ENCODE measurements at regions not wholly inside any gene's neighbourhood (a gene's known extent, or its start where the extent isn't known, plus 50 kb on each side); places are given as distances from the start of the nearest gene placed in this dataset.

DNA sequence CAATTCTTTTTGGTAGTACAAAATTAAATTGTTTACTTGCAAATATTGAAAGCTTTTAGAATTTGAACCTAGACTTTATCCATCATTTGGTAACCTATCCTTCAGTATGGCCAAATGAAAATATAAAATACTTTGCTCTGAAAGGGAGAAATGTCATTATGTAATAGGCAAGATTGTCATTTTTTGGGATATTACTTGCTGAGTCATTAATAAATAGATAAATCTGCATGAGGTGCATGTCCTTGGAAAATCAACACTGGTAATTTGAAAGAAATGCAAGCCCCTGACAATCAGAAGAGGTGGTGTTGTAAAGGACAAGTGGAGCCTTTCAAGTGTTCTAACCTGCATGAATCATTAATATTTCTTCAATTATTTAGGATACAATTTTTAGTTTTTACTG, 231.8 kb upstream of the CCNG1 start:
- Mint-ChIP-seq H3K9me3 (peaks cover 7% of the 10 kb centered on the region), H3K36me3 (no peaks in the 10 kb centered on the region), H3K27me3 (ENCODE audit: low read depth) (no peaks in the 10 kb centered on the region), H3K4me3 (no peak overlapping the region), H3K27ac (no peak overlapping the region), H3K4me1 (peaks cover 9% of the 10 kb centered on the region)
- no peak for DNase-seq (ENCODE audit: low spot score in 2 of 2, unreplicated experiment in 2 of 2)
- no peak for TF ChIP-seq CTCF (IDR thresholded peaks at IDR 0.05; ENCODE audit: unreplicated experiment)

GRCh38 chr5:163221581-163221980, 215.8 kb upstream of the CCNG1 start:
- DNase-seq (ENCODE audit: low spot score in 2 of 2, unreplicated experiment in 2 of 2): no peak
- H3K9me3 Mint-ChIP-seq: peaks cover 5% of the 10 kb centered on the region

DNA sequence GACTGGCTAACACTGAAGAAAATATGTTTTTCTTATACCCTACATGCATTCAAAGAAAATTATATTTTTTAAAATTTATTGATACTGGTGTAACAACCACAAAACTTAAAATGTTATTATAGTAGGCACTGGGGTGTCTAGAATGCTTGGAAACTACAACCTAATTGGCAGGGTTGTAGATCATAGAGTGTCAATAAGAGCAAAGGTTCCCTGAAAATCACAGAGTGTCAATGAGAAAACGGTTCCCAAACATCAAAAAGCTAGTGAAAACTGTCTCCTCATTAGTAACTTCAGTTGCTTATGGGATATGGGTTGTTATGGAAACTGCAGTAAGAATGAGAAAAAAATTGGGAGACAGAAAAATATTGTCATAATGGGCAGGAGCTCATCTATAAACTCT, 214.4 kb upstream of the CCNG1 start:
- no peak overlapping the region for H3K27ac Mint-ChIP-seq
- H3K4me1 Mint-ChIP-seq: no peaks in the 10 kb centered on the region
- no peak overlapping the region for H3K4me3 Mint-ChIP-seq
- DNase-seq (ENCODE audit: low spot score in 2 of 2, unreplicated experiment in 2 of 2): no peak
- H3K36me3 Mint-ChIP-seq: no peaks in the 10 kb centered on the region
- H3K9me3 Mint-ChIP-seq: no peaks in the 10 kb centered on the region
- TF ChIP-seq CTCF (IDR thresholded peaks at IDR 0.05; ENCODE audit: unreplicated experiment): no peak
- no peaks in the 10 kb centered on the region for H3K27me3 Mint-ChIP-seq (ENCODE audit: low read depth)

More at GRCh38 chr5:163221581-163221980, 215.8 kb upstream of the CCNG1 start:
- H3K4me1 Mint-ChIP-seq: no peaks in the 10 kb centered on the region
- no peak overlapping the region for H3K4me3 Mint-ChIP-seq
- no peaks in the 10 kb centered on the region for H3K36me3 Mint-ChIP-seq
- no peak overlapping the region for H3K27ac Mint-ChIP-seq
- H3K27me3 Mint-ChIP-seq (ENCODE audit: low read depth): no peaks in the 10 kb centered on the region
- no peak for TF ChIP-seq CTCF (IDR thresholded peaks at IDR 0.05; ENCODE audit: unreplicated experiment)

GRCh38 chr5:163244445-163244987, 192.9 kb upstream of the CCNG1 start:
- no peak overlapping the region for H3K4me3 Mint-ChIP-seq
- no peaks in the 10 kb centered on the region for H3K36me3 Mint-ChIP-seq
- H3K4me1 Mint-ChIP-seq: no peaks in the 10 kb centered on the region
- H3K27me3 Mint-ChIP-seq (ENCODE audit: low read depth): no peaks in the 10 kb centered on the region
- no peak overlapping the region for H3K27ac Mint-ChIP-seq
- TF ChIP-seq CTCF (IDR thresholded peaks at IDR 0.05; ENCODE audit: unreplicated experiment): no peak
- DNase-seq (ENCODE audit: low spot score in 2 of 2, unreplicated experiment in 2 of 2): no peak
- no peaks in the 10 kb centered on the region for H3K9me3 Mint-ChIP-seq

DNA sequence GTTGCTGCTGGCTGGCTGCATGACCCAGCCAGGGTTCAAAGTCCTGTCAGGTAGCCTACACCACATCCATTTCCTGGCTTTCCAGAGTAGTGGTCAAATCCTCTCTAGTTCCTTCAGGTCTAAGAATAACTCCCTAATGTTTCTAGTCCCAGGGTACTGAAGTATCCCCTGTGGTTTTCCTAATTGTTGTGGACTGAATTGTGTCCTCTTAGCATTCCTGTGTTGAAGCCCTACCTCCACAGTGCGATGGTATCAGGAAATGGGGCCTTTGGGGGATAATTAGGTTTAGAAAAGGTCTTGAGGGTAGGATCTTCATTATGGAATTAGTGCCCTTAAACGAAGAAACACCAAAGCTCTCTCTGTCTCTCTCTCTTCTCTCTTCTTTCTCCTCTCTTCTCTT, 191.8 kb upstream of the CCNG1 start:
- peaks cover 3% of the 10 kb centered on the region for H3K9me3 Mint-ChIP-seq
- H3K4me3 Mint-ChIP-seq: no peak overlapping the region
- H3K4me1 Mint-ChIP-seq: no peaks in the 10 kb centered on the region
- TF ChIP-seq CTCF (IDR thresholded peaks at IDR 0.05; ENCODE audit: unreplicated experiment): no peak
- no peak overlapping the region for H3K27ac Mint-ChIP-seq
- DNase-seq (ENCODE audit: low spot score in 2 of 2, unreplicated experiment in 2 of 2): no peak
- H3K36me3 Mint-ChIP-seq: no peaks in the 10 kb centered on the region
- H3K27me3 Mint-ChIP-seq (ENCODE audit: low read depth): no peaks in the 10 kb centered on the region

DNA sequence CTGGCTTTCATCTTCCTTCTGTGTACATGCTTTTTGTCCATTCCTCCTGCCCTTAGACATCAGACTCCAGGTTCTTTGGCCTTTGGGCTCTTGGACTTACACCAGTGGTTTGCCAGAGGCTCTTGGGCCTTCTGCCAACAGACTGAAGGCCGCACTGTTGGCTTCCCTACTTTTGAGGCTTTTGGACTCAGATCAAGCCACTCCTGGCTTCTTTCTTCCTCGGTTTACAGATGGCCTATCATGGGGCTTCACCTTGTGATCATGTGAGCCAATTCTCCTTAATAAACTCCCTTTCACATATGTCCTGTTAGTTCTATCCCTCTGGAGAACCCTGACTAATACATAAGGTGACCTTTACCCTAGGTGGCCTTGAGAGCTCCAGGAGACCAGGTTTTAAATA, 189.1 kb upstream of the CCNG1 start:
- Mint-ChIP-seq H3K4me3 (no peak overlapping the region), H3K36me3 (no peaks in the 10 kb centered on the region), H3K4me1 (no peaks in the 10 kb centered on the region), H3K27me3 (ENCODE audit: low read depth) (peaks cover 4% of the 10 kb centered on the region), H3K27ac (no peak overlapping the region), H3K9me3 (peaks cover 3% of the 10 kb centered on the region)
- DNase-seq (ENCODE audit: low spot score in 2 of 2, unreplicated experiment in 2 of 2): no peak
- no peak for TF ChIP-seq CTCF (IDR thresholded peaks at IDR 0.05; ENCODE audit: unreplicated experiment)
